DND-41 (cell line): ENCODE measurements at regions not wholly inside any gene's neighbourhood (a gene's known extent, or its start where the extent isn't known, plus 50 kb on each side); places are given as distances from the start of the nearest gene placed in this dataset.

Experiments
- ATAC-seq: fragments of 200-7000 bp; cut with Tn5 transposase; 3 replicates; pipeline ENCODE4 v1.9.1; 2021; ENCODE audit warnings: low read depth; ENCODE audit not compliant: insufficient read depth
- DNase-seq: peaks from one replicate; pipeline ENCODE4 v3.0.0-alpha.2; 2020
- H2AFZ ChIP-seq: 2 replicates; pipeline ENCODE4 v1.6.0; 2012; ENCODE audit warnings: low read depth, low read length
- H3K27ac ChIP-seq: 2 replicates; pipeline ENCODE4 v1.5.1; 2012; ENCODE audit warnings: low read length, inconsistent platforms
- H3K27me3 ChIP-seq: fragments of 200-600 bp; sonication (generic); 2 replicates; pipeline ENCODE4 v1.6.0; 2012; ENCODE audit warnings: low read length, mild to moderate bottlenecking, inconsistent platforms; ENCODE audit not compliant: insufficient read depth, poor library complexity
- H3K36me3 ChIP-seq: 2 replicates; pipeline ENCODE4 v1.5.1; 2012; ENCODE audit warnings: low read length, inconsistent platforms; ENCODE audit not compliant: insufficient read depth
- H3K4me1 ChIP-seq: 2 replicates; pipeline ENCODE4 v1.5.1; 2012; ENCODE audit warnings: mild to moderate bottlenecking, low read length; ENCODE audit not compliant: insufficient read depth
- H3K4me2 ChIP-seq: 2 replicates; pipeline ENCODE4 v1.6.0; 2012; ENCODE audit warnings: mild to moderate bottlenecking, moderate library complexity, low read length, inconsistent platforms; ENCODE audit not compliant: insufficient read depth
- H3K4me3 ChIP-seq, 2 experiments: fragments of 200-600 bp in 1 of 2; shearing (Covaris generic) in 1 of 2; 2 replicates each; pipeline ENCODE4 v1.5.1; 2012 to 2016; ENCODE audit warnings: inconsistent platforms in 2 of 2, low read length in 2 of 2, mild to moderate bottlenecking in 2 of 2, low read depth in 1 of 2, moderate library complexity in 1 of 2
- H3K79me2 ChIP-seq: 2 replicates; pipeline ENCODE4 v1.6.0; 2012; ENCODE audit warnings: low read length, inconsistent platforms; ENCODE audit not compliant: insufficient read depth
- H3K9ac ChIP-seq: 2 replicates; pipeline ENCODE4 v1.6.0; 2012; ENCODE audit warnings: low read depth, mild to moderate bottlenecking, inconsistent platforms, low read length, moderate library complexity
- H3K9me3 ChIP-seq: 2 replicates; pipeline ENCODE4 v1.5.1; 2012; ENCODE audit warnings: low read length, moderate library complexity, mild to moderate bottlenecking, inconsistent platforms; ENCODE audit not compliant: insufficient read depth, severe bottlenecking
- H4K20me1 ChIP-seq: 2 replicates; pipeline ENCODE4 v1.6.0; 2012; ENCODE audit warnings: low read length; ENCODE audit not compliant: insufficient read depth
- EZH2 ChIP-seq: IDR thresholded peaks from 3 replicates; pipeline ENCODE4 v1.6.1; 2012; ENCODE audit warnings: borderline replicate concordance, low read depth, mild to moderate bottlenecking, moderate library complexity, low read length, inconsistent platforms; ENCODE audit not compliant: severe bottlenecking
- TF ChIP-seq, protein P1 (sequence below): IDR thresholded peaks from 2 replicates; pipeline ENCODE4 v1.5.1; 2012; ENCODE audit warnings: borderline replicate concordance, low read length, moderate library complexity, mild to moderate bottlenecking; ENCODE audit not compliant: poor library complexity, severe bottlenecking; ENCODE audit errors: extremely low read depth

DNA sequence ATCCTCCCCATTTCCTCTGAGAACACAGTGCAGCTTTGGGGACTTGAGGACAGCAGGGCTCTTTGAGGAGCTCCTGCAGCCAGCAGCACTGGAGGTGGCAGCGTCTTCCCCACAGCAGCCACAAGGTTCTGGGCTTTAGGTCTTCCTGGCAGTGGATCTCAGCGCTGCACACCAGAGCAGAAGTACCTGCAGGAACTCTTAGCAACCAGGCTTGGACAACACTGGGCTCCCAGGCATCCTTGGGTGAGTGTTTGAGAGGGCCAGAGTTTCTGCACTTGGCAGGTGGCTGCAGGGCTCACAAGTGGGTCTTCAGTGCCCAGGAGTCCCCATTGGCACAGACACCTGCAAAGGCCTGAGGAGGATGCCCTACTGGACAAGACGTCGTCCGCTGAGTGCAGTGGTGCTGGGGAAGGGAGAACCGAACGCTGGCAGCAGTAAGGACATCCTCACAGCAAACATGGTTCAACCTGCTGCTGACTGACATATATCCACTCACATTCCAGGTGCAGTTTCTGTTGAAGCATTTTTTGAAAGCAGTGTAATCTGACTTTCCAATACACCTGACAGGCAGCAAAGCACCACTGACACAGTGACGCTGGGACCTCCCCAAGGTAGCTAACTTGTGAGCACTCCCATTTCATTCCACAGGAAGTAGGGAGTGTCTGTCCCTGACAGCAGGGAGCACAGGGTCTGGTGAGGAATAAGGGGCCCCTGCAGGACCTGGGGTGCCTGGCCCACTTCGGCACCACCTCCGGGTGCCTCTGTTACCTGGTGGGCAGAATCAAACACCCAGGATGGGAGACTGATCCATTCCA is 149.9 kb upstream of the COPS8 start:
- no peak for DNase-seq
- H3K79me2 ChIP-seq: no peaks in the 10 kb centered on the region
- peaks cover 5% of the 10 kb centered on the region for H3K27me3 ChIP-seq
- no peaks in the 10 kb centered on the region for H3K36me3 ChIP-seq
- H3K4me3 ChIP-seq: no peak overlapping the region
- H3K4me2 ChIP-seq: no peak overlapping the region
- no peak overlapping the region for H3K9ac ChIP-seq
- no peaks in the 10 kb centered on the region for H4K20me1 ChIP-seq
- H3K27ac ChIP-seq: no peak overlapping the region
- no peak for TF ChIP-seq EZH2
- TF ChIP-seq, protein P1, sequence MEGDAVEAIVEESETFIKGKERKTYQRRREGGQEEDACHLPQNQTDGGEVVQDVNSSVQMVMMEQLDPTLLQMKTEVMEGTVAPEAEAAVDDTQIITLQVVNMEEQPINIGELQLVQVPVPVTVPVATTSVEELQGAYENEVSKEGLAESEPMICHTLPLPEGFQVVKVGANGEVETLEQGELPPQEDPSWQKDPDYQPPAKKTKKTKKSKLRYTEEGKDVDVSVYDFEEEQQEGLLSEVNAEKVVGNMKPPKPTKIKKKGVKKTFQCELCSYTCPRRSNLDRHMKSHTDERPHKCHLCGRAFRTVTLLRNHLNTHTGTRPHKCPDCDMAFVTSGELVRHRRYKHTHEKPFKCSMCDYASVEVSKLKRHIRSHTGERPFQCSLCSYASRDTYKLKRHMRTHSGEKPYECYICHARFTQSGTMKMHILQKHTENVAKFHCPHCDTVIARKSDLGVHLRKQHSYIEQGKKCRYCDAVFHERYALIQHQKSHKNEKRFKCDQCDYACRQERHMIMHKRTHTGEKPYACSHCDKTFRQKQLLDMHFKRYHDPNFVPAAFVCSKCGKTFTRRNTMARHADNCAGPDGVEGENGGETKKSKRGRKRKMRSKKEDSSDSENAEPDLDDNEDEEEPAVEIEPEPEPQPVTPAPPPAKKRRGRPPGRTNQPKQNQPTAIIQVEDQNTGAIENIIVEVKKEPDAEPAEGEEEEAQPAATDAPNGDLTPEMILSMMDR: no peak
- no peaks in the 10 kb centered on the region for H3K9me3 ChIP-seq
- no peak for ATAC-seq
- H3K4me1 ChIP-seq: no peaks in the 10 kb centered on the region
- no peak overlapping the region for H2AFZ ChIP-seq

- no peaks in the 10 kb centered on the region for H3K9me3 ChIP-seq
- H4K20me1 ChIP-seq: no peaks in the 10 kb centered on the region
- ATAC-seq (no peak), DNase-seq (no peak)
- no peak for TF ChIP-seq EZH2
- TF ChIP-seq, protein P1: no peak
- H2AFZ ChIP-seq: no peak overlapping the region
- H3K9ac ChIP-seq: no peak overlapping the region
- no peaks in the 10 kb centered on the region for H3K4me1 ChIP-seq
- H3K4me2 ChIP-seq: no peak overlapping the region
- H3K27me3 ChIP-seq: peaks cover 5% of the 10 kb centered on the region
- no peaks in the 10 kb centered on the region for H3K36me3 ChIP-seq
- no peaks in the 10 kb centered on the region for H3K79me2 ChIP-seq
- no peak overlapping the region for H3K4me3 ChIP-seq
- no peak overlapping the region for H3K27ac ChIP-seq
Measured at GRCh38 chr2:236936446-236936940, 149.2 kb upstream of the COPS8 start.

- H3K27ac ChIP-seq: no peak overlapping the region
- no peaks in the 10 kb centered on the region for H3K79me2 ChIP-seq
- H3K9me3 ChIP-seq: no peaks in the 10 kb centered on the region
- no peak overlapping the region for H3K9ac ChIP-seq
- DNase-seq (no peak), ATAC-seq (no peak)
- H3K27me3 ChIP-seq: peaks cover 5% of the 10 kb centered on the region
- H3K4me2 ChIP-seq: no peak overlapping the region
- no peaks in the 10 kb centered on the region for H3K36me3 ChIP-seq
- H3K4me3 ChIP-seq: no peak overlapping the region
- no peaks in the 10 kb centered on the region for H4K20me1 ChIP-seq
- TF ChIP-seq, protein P1: no peak
- TF ChIP-seq EZH2: no peak
- H3K4me1 ChIP-seq: no peaks in the 10 kb centered on the region
- H2AFZ ChIP-seq: no peak overlapping the region
Measured at GRCh38 chr2:236938126-236938525, 147.6 kb upstream of the COPS8 start.
